ENCODE measurements at regions not wholly inside any gene's neighbourhood (a gene's known extent, or its start where the extent isn't known, plus 50 kb on each side); places are given as distances from the start of the nearest gene placed in this dataset.
"Not testable (repeated sequence)": the region's sequence is repeated elsewhere in the genome, so short reads cannot be mapped to it uniquely, and the experiment has no call there.

DNA sequence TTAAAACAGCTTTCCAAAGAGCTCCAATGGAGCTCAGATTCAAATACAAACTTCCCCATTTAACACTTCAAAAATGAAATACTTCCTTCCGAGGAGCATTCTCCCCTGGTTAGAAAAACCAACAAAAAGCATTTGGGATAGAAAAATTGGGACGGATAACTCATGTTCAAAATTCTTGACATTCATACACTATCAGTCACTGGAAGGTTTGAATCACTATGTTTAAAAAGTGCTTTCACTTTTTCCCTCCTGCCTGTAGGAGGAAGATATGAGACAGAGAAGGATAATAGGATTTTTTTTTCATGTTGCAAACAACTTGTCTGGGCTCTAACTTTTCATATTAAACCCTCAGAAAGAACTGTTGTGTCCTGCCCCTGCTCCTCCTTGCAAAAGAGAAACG lies 412.0 kb downstream of the ACTL7B start:
- Mint-ChIP-seq H3K9me3 (peaks cover 0 to 13% (median 3%) of the 10 kb centered on the region in 9 donors), H3K36me3 (no peaks in the 10 kb centered on the region), H3K27me3 (peaks cover 0 to 4% (median 0%) of the 10 kb centered on the region in 5 donors), H3K4me1 (no peaks in the 10 kb centered on the region), H3K4me3 (no peak overlapping the region), H3K27ac (no peak overlapping the region)
- DNase-seq, result no peak
- POLR2A ChIA-PET, result no interaction called here
- no peak for ATAC-seq

DNA sequence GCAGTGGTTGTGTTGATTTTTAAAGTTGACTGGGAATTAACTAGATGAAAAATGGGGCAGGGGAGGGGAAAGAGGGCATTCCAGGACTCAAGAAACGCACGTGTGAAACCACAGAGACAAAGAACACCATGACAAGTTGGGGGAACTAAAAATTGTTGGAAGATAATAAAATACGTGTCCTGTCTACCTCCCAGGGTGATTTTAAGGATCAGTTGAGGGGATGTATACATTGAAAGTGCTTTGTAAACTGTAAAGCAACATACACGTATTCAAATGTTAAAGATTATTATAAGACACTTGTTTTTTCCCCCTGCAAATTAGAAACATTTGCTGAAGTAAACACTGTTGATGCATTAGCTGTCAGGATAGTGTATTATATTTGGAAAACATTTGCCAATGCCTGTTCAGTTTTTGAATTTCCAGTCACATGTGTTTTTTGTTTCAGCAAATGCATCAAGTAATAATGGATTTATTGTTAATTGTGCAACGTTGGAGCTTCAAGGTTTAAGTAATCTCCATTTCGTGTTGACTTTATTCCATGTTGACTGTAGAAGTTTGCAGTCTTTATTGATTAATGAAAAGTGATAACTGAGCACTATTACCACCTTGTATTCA lies 412.7 kb downstream of the ACTL7B start:
- Mint-ChIP-seq H3K4me1 (no peaks in the 10 kb centered on the region), H3K4me3 (no peak overlapping the region), H3K27me3 (peaks cover 0 to 4% (median 0%) of the 10 kb centered on the region in 5 donors), H3K27ac (no peak overlapping the region), H3K36me3 (no peaks in the 10 kb centered on the region), H3K9me3 (peaks cover 0 to 15% (median 3%) of the 10 kb centered on the region in 9 donors)
- POLR2A ChIA-PET, result no interaction called here
- ATAC-seq, result no peak
- DNase-seq, result no peak

DNA sequence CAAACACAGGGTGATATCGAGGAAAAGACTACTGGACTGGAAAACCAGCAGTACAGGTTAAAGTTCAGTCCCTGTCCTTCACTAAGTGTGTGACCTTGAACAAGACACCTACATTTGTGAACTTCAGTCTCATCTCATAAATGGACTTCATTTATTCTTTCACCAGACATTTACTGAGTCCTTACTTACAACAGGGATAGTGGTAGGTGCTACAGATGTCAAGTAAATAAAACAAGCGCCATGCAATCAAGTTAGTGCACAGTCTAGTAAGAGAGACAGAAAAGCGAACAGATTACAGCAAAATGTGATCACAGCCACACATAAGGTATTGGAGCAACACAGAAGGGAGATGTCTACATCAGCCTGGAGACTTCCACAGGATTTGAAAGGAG lies 413.2 kb downstream of the ACTL7B start:
- POLR2A ChIA-PET, result no interaction called here
- no peak overlapping the region for H3K27ac Mint-ChIP-seq
- peaks cover 0 to 15% (median 3%) of the 10 kb centered on the region in 9 donors for H3K9me3 Mint-ChIP-seq
- no peaks in the 10 kb centered on the region for H3K4me1 Mint-ChIP-seq
- no peak for ATAC-seq
- no peak for DNase-seq
- H3K27me3 Mint-ChIP-seq, result peaks cover 0 to 4% (median 0%) of the 10 kb centered on the region in 5 donors
- H3K4me3 Mint-ChIP-seq, result no peak overlapping the region
- no peaks in the 10 kb centered on the region for H3K36me3 Mint-ChIP-seq

DNA sequence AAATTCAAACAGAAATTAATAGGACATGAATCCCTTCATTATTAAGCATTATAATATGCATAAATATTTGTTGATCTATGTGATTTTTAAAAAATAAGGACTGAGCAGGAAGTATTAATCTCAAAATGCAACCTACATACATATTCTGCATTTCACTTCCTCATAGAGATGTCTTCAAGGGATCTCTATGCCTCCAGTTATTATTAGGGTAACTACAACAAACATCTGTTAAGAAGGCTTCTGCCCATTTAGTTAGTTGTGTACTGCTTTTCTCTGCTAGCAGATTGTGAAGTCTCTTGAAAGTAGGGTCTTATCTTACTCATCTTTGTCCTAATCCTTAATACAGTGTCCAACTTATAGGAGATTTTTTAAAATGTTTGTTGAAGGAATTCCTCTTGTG lies 414.1 kb downstream of the ACTL7B start:
- Mint-ChIP-seq H3K36me3 (no peaks in the 10 kb centered on the region), H3K4me3 (no peak overlapping the region), H3K4me1 (no peaks in the 10 kb centered on the region), H3K27me3 (peaks cover 0 to 4% (median 0%) of the 10 kb centered on the region in 5 donors), H3K27ac (no peak overlapping the region), H3K9me3 (peaks cover 0 to 15% (median 3%) of the 10 kb centered on the region in 9 donors)
- ATAC-seq (no peak), DNase-seq (no peak)
- POLR2A ChIA-PET, result no interaction called here

DNA sequence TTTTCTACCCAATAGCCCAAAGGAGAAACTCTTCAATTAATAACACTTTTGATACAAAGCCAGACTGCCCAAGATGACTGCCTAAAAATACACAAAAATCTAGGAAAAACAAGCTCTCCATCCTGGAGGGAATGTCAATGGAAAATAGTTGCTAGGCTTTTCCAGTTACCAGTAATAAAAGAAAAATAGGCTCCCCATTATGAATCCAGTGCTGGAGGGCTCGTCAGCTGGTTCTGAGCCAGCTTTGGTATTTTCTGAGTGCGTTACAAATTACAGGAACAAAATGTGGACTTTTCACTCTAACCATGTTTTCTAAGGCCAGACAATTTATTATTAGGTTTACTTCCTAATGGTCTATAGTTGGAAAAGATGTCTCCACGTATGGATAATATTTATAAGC lies 414.5 kb downstream of the ACTL7B start:
- no peak overlapping the region for H3K27ac Mint-ChIP-seq

DNA sequence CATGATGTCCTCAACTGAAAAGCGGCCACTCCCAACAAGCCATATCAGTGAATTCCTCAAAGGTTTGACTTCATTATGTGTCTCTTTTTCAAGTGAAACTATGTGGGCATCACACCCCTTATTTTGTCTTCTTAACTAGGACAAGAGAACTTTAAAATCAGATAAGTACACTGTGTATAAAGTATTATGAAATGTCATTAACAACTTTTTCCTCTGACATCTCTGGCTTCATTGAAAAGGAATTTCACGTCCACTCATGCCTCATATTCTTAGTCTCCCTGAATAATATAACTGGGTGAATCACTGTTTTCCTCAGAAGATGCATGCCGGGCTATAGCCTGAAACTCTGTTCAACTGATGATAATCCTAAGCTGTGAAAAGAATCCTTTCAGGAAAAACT lies 415.8 kb downstream of the ACTL7B start:
- H3K27ac Mint-ChIP-seq, result no peak overlapping the region
- POLR2A ChIA-PET, result no interaction called here
- DNase-seq (no peak), ATAC-seq (no peak)
- H3K27me3 Mint-ChIP-seq, result peaks cover 0 to 4% (median 0%) of the 10 kb centered on the region in 5 donors
- no peaks in the 10 kb centered on the region for H3K4me1 Mint-ChIP-seq
- H3K4me3 Mint-ChIP-seq, result no peak overlapping the region
- H3K36me3 Mint-ChIP-seq, result no peaks in the 10 kb centered on the region
- peaks cover 0 to 10% (median under 1%) of the 10 kb centered on the region in 9 donors for H3K9me3 Mint-ChIP-seq

More for the DNA sequence above, 414.5 kb downstream of the ACTL7B start:
- peaks cover 0 to 4% (median 0%) of the 10 kb centered on the region in 5 donors for H3K27me3 Mint-ChIP-seq
- no peaks in the 10 kb centered on the region for H3K36me3 Mint-ChIP-seq
- H3K4me3 Mint-ChIP-seq, result no peak overlapping the region
- H3K9me3 Mint-ChIP-seq, result peaks cover 0 to 15% (median 3%) of the 10 kb centered on the region in 9 donors
- ATAC-seq (no peak), DNase-seq (no peak)
- H3K4me1 Mint-ChIP-seq, result no peaks in the 10 kb centered on the region
- POLR2A ChIA-PET, result no interaction called here

DNA sequence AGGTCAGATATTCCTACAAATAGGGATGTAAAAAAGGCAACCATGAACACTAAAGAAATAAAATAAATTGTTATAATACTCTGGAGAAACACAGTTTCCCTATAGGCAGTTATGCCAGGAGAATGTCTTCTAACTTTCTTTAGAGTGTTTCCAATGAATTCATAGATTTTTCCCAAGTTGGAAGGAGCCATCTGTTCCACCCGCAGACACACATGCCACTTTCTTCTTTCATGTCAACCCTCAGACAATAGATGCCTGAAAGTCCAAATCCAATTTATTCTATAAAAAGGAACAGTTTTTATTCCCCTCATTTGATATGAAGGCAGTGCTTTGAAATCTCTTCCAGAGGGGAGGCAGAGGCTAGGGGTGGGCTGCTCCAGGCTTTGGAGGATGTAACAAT lies 418.1 kb downstream of the ACTL7B start:
- H3K27me3 Mint-ChIP-seq, result peaks cover 0 to 5% (median 0%) of the 10 kb centered on the region in 5 donors
- H3K4me1 Mint-ChIP-seq, result no peaks in the 10 kb centered on the region
- DNase-seq, result no peak
- ATAC-seq, result no peak
- POLR2A ChIA-PET, result no interaction called here
- peaks cover 0 to 8% (median 3%) of the 10 kb centered on the region in 9 donors for H3K9me3 Mint-ChIP-seq
- H3K4me3 Mint-ChIP-seq, result no peak overlapping the region
- no peaks in the 10 kb centered on the region for H3K36me3 Mint-ChIP-seq
- H3K27ac Mint-ChIP-seq, result no peak overlapping the region

DNA sequence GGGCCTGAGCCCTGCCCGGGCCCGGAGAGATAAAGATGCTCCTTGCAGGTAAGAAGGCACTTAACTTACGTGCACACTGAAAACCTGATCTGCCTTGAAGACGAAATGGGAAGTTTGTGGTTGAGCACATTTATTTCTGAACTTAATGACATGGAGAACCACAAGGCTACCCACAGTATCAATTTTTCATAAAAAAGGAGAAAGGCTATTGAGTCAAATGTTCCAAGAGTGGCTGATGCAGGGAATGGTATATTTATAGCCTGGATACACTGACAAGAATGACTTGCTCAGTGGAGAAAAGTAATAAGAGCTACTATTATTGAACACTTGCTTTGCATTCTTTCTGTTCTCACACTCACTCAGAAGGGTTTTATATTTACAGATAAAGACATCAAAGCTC lies 419.3 kb downstream of the ACTL7B start:
- DNase-seq, result no peak
- H3K4me1 Mint-ChIP-seq, result no peaks in the 10 kb centered on the region
- no peak for ATAC-seq
- H3K9me3 Mint-ChIP-seq, result peaks cover 0 to 18% (median 3%) of the 10 kb centered on the region in 9 donors
- H3K4me3 Mint-ChIP-seq, result no peak overlapping the region
- H3K27me3 Mint-ChIP-seq, result peaks cover 0 to 4% (median 0%) of the 10 kb centered on the region in 5 donors
- no peak overlapping the region for H3K27ac Mint-ChIP-seq
- H3K36me3 Mint-ChIP-seq, result no peaks in the 10 kb centered on the region
- POLR2A ChIA-PET, result no interaction called here

DNA sequence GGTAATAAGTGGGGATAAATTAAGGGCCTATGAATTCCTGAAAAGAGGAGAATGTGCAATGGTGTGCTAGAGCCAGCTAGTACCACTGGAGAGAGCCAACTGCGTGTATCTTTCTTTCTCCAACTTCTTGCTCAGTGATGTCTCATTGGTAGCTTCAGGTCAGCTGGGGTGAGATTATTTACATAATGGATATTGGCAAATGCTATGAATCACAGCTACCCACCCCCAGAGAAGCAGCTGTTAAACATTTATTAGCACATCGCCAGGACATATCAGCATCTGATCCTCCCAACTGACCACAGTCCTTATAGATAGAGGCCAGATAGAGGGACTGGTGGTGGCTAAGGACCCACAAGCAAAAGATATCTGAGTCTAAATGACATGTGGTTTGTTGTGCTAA lies 421.3 kb downstream of the ACTL7B start:
- Mint-ChIP-seq H3K27ac (no peak overlapping the region), H3K36me3 (peaks cover 0 to 9% (median 4%) of the 10 kb centered on the region in 3 donors), H3K27me3 (peaks cover 0 to 4% (median 0%) of the 10 kb centered on the region in 5 donors), H3K9me3 (peaks cover 8 to 35% (median 13%) of the 10 kb centered on the region in 9 donors), H3K4me3 (no peak overlapping the region), H3K4me1 (no peaks in the 10 kb centered on the region)
- DNase-seq (no peak), ATAC-seq (no peak)
- POLR2A ChIA-PET, result no interaction called here

DNA sequence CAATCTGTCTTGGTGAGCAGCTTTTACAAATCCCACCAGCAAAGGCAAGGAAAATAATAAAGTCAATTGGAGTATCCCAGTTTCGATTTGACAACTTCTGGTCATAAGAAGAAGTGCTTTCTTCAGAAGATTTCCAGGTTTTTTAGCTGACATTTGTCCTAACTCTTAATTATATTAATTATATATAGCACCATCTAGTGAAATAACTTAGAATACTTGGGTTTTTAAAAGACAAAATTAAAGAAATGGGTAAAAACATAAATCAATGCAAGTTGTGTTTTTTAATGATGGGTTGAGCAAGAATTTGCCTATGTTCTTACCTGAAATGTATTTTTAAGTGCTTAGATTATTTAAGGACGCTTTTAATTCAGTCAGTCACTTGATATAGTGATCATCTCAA lies 421.8 kb downstream of the ACTL7B start:
- DNase-seq, result no peak
- Mint-ChIP-seq H3K27ac (no peak overlapping the region), H3K9me3 (peaks cover 8 to 39% (median 14%) of the 10 kb centered on the region in 9 donors), H3K27me3 (peaks cover 0 to 4% (median 0%) of the 10 kb centered on the region in 5 donors), H3K36me3 (peaks cover 0 to 11% (median 4%) of the 10 kb centered on the region in 3 donors), H3K4me3 (no peak overlapping the region), H3K4me1 (no peaks in the 10 kb centered on the region)
- POLR2A ChIA-PET, result no interaction called here
- no peak for ATAC-seq

DNA sequence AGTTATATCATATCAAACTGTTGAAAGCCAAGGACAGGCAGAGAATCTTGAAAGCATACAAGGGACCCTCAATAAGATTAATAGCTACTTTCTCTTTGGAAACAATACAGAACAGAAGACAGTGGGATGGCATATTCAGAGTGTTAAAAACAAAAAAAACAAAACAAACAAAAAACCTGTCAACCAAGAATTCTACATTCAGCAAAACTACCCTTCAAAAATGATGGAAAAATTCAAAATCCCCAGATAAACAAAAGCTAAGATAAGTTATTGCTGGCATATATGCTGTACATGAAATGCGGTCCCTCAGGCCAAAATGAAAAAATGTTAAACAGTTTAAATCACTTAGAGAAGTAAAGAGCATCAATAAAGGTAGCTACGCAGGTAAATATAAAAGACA lies 425.1 kb downstream of the ACTL7B start:
- Mint-ChIP-seq H3K4me1 (no peaks in the 10 kb centered on the region), H3K4me3 (no peak overlapping the region), H3K27ac (no peak overlapping the region), H3K36me3 (peaks cover 0 to 14% (median 4%) of the 10 kb centered on the region in 3 donors), H3K9me3 (peaks cover 8 to 37% (median 17%) of the 10 kb centered on the region in 9 donors), H3K27me3 (peaks cover 0 to 4% (median 0%) of the 10 kb centered on the region in 5 donors)
- no peak for ATAC-seq
- no peak for DNase-seq
- POLR2A ChIA-PET, result no interaction called here

DNA sequence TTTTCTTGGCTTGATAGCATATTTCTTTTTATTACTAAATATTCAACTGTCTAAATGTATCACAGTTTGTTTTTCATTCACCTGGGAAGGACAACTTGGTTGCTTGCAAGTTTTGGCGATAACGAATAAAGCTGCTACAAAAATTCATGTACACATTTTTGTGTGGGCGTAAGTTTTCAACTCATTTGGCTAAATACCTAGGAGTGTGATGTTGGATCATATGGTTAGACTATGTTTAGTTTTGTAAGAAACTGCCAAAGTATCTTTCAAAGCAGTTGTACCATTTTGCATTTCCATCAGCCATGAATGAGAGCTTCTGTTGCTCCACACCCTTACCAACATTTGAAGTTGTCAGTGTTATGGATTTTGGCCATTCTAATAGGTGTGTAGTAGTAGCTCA lies 428.0 kb downstream of the ACTL7B start:
- no peak overlapping the region for H3K27ac Mint-ChIP-seq
- DNase-seq, result no peak
- ATAC-seq, result no peak
- H3K9me3 Mint-ChIP-seq, result peaks cover 8 to 42% (median 17%) of the 10 kb centered on the region in 9 donors
- H3K36me3 Mint-ChIP-seq, result peaks cover 0 to 14% (median 4%) of the 10 kb centered on the region in 3 donors
- H3K4me3 Mint-ChIP-seq, result no peak overlapping the region
- POLR2A ChIA-PET, result interaction anchor here (0.7 kb wide), 1 partner anchor 38 kb away, joined by 3 read pairs; no protein-coding TSS in a partner anchor
- H3K4me1 Mint-ChIP-seq, result no peaks in the 10 kb centered on the region
- peaks cover 0 to 1% (median 0%) of the 10 kb centered on the region in 5 donors for H3K27me3 Mint-ChIP-seq

DNA sequence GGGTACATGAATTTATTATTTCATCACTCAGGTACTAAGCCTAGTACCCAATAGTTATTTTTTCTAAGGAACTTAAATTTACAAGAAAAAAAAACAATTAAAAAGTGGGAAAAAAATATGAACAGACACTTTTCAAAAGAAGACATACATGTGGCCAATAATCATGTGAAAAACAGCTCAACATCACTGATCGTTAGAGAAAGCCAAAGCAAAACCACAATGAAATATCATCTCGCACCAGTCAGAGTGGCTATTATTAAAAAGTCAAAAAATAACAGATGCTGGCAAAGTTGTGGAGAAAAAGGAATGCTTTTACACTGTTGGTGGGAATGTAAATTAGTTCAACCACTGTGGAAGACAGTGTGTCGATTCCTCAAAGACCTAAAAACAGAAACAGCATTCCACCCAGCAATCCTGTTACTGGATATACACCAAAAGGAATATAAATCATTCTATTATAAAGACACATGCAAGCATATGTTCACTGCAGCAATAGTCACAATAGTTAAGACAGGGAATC lies 429.3 kb downstream of the ACTL7B start:
- DNase-seq, POLR2A ChIA-PET, H3K4me3 Mint-ChIP-seq, H3K4me1 Mint-ChIP-seq, H3K27ac Mint-ChIP-seq, ATAC-seq, H3K27me3 Mint-ChIP-seq: not testable (repeated sequence)
- Mint-ChIP-seq H3K9me3 (peaks cover 8 to 39% (median 16%) of the 10 kb centered on the region in 9 donors), H3K36me3 (peaks cover 0 to 14% (median 4%) of the 10 kb centered on the region in 3 donors)

DNA sequence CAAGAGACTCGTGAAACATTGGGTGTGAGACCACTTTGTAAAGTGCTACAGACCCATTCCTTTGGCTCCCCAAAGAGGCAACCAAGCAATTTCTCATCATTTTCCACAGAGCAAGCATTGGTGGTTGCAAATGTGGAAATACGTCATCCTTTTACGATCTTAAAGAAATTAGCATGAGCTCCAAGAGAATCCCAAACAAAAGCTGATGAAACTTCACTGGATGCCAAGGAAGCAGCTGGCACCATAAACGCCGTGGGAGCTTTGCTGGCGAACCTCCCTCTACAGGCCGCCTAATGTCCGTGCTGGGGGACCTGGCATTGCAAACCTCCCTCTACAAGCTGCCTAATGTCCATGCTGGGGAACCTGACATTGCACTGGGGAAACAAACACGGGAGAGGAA lies 432.4 kb downstream of the ACTL7B start:
- no peak for ATAC-seq
- Mint-ChIP-seq H3K4me3 (no peak overlapping the region), H3K36me3 (no peaks in the 10 kb centered on the region), H3K4me1 (no peaks in the 10 kb centered on the region), H3K9me3 (peaks cover 0 to 20% (median 6%) of the 10 kb centered on the region in 9 donors), H3K27ac (no peak overlapping the region), H3K27me3 (no peaks in the 10 kb centered on the region)
- POLR2A ChIA-PET, result no interaction called here
- no peak for DNase-seq
